GM19328 (cell line): ENCODE measurements at regions not wholly inside any gene's neighbourhood (a gene's known extent, or its start where the extent isn't known, plus 50 kb on each side); places are given as distances from the start of the nearest gene placed in this dataset.

Experiments used
- ATAC-seq: cut with Tn5 transposase; IDR thresholded peaks from one replicate; pipeline ENCODE4 v1.9.1; 2021; ENCODE audit warnings: mild to moderate bottlenecking, moderate library complexity; ENCODE audit not compliant: unreplicated experiment

DNA sequence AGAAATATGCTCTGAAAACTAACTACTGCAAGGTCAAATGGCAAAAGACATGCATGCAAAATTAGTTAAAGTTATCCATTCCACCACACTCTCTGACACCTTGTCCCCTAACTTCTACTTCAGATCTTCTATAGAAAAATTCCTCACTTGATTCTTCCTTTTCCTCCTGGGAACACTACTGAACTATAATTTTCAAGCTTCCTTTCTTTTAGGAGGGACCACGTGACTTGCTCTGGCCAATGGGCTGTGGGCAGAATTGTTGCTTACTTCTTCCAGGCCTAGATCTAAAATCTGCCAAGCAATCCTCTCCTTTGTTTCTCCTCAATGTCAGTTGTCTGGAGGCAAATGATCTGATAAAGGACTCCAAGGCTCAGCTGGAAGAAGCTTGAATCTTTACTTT lies 441.0 kb downstream of the CDK5RAP2 start:
- ATAC-seq: no peak

DNA sequence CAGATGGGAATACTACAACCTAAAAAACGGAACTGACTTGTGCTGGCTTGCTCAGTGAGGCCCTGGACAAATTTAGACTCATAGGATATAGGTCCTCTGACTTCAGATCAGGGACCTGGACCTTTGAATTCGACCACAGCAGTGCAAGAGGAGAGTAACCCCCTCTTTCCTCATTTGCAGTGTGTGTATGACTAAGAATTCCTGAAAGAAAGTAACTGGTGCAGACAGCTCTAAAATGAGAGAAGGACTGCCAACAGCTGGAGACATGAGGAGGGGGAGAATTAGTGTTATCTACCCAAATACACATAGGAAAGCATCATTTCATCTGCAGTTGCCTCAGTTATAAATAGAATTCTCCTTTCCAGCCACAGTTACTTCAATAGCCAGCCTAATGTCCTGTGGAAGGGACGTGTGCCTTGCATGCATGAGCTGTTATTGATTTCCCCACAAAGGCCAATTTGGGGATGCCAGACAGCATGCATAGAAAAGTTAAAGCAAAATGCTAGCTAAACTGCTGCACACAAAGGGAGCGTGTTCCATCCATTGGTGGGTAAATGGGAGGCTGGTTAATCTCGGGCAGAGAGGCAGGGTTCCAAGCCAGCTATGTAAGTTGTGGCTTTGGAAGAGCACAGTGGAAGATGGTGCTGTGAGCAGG lies 442.7 kb downstream of the CDK5RAP2 start:
- no peak for ATAC-seq

GRCh38 chr9:120136696-120137095 lies 443.3 kb downstream of the CDK5RAP2 start:
- ATAC-seq: no peak

DNA sequence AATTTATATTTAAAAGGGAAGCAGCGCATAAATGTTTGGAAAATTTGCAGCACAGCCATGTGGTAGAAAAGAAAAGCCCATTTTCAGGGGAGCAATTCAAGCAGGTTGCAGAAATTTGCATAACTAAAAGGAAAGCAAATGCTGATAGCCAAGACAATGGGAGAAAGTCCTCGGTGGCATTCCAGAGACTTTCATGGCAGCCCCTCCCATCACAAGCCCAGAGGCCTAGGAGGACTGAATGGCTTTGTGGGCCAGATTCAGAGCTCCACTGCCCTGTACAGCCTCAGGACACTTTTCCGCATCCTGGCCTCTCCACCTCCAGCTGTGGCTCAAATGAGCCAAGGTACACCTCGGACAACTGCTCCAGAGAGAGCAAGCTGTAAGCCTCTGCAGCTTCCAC lies 462.9 kb downstream of the CDK5RAP2 start:
- no peak for ATAC-seq

- ATAC-seq: no peak
Observed at GRCh38 chr9:120110520-120110919, 469.4 kb downstream of the CDK5RAP2 start.

DNA sequence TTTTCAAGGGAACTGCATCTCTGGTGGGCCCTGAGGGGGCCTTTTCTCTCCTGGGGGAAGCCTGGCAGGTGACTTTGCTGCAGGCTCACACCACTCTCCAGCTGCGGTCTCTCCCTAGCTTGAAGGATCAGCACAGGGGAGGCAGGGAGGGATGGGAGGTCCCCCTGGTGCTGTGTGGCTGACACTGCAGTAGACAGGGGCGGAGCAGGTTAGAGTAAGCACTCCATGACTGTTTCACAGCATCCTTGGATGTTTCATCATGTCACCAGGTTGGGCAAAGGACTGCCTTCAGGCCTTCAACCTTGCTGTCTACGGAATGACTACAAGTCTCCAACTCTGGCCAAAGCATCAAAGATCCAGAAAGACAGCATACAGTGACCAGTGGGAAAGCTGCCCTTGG lies 470.7 kb downstream of the CDK5RAP2 start:
- no peak for ATAC-seq

- no peak for ATAC-seq
Observed at GRCh38 chr9:120107138-120107537, 472.8 kb downstream of the CDK5RAP2 start.

DNA sequence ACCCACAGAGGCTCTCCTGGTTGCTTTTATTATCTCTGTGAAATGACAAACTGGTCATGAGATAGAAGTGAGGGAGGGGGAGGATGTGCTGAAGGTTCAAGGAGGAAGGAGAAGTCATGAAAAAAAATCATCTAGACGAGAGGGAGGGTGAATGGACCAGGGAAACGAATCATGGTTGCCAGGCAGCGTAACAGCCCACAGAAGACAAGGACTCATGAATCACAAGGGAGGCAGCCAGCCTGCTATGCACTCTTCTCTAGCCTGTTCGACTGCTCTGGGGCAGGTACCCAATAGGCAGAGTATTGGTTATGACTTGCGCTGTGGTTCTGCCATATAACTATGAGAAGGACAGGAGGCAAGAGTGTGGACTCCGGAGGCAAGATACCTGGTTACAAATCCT lies 475.2 kb downstream of the CDK5RAP2 start:
- ATAC-seq: no peak

DNA sequence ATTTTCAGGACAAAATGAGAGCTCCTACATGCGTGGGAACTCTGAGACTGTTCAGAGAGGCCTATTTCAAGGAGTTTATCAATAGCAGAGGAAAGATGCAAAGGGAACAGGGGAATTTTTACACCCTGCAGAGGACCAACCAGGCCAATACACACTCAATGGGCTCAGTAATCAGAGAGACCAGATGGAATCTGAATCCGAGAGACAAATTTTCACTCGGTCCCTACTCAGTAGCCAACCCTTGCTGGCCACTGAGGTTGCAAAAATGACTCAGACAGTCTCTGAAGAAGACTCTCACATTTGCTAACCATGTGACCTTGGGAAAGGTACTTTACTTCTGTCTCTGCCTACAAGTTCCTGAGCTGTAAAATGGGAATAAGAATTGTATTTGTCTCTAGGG lies 479.4 kb downstream of the CDK5RAP2 start:
- no peak for ATAC-seq

DNA sequence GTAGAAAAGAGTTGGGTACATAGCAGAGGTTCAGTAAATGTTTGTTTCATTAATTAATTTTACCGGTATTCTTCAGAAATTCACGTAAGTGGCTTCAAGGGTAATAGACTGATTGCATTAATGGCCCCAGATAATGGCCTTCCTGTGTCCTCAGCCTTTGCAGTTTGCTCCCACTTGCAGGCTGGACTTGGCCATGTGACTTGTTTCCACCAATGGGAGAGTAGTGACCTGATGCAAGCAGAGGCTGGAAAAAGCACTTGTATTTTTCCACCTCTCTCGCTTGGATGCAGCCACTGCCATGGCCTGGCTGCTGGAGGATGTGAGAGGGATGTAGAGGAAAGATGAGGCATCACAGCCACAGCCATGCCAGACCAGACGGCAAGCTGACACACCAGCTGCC lies 480.9 kb downstream of the CDK5RAP2 start:
- no peak for ATAC-seq

DNA sequence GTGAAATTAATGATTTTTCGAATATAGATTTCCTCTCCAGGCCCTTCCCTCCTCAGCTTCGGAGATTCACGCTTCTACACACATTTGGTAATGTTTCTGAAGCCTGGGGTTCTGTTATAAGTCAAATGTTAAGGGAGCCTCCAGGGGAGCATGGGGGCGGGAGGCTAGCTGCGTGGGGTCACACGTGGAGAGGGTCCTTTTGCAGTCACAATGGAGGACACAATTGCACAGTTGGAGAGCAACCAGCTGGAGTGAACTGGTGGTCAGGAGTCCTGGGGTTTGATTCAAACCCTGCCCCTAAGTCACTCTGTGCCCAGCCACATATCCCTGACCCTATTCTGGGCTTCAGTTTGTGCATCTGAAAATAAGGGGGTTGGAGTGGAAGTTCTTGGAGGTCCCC lies 481.4 kb downstream of the CDK5RAP2 start:
- no peak for ATAC-seq

DNA sequence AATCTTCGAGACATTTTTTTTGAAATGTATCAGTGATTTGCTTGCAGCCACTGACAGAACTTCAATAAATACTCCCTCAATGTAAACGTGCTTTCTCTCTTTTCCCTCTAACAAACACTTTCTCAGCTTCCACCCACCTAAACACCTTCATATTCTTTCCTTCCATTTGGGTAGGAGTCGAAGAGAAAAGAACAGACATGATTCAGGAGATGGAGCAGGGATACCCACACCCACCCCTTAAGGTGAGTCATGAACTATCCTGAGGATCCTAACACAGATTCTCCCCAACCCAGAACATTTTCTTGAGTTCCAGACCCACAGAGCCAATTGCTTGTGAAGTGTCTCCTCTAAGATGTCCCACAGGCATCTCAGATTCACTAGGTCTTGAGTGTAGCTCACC lies 488.8 kb downstream of the CDK5RAP2 start:
- no peak for ATAC-seq

- no peak for ATAC-seq
Observed at GRCh38 chr9:120080849-120081248, 499.1 kb downstream of the CDK5RAP2 start.

GRCh38 chr9:120078112-120078511 lies 501.9 kb downstream of the CDK5RAP2 start:
- ATAC-seq: no peak

- no peak for ATAC-seq
Observed at GRCh38 chr9:120071760-120072159, 508.2 kb downstream of the CDK5RAP2 start.

- no peak for ATAC-seq
Observed at GRCh38 chr9:120066315-120066714, 513.7 kb downstream of the CDK5RAP2 start.

- ATAC-seq: no peak
Observed at GRCh38 chr9:120065151-120065550, 514.8 kb downstream of the CDK5RAP2 start.

GRCh38 chr9:120045011-120045410 lies 535.0 kb downstream of the CDK5RAP2 start:
- no peak for ATAC-seq

GRCh38 chr9:120043448-120043847 lies 536.5 kb downstream of the CDK5RAP2 start:
- ATAC-seq: no peak

- no peak for ATAC-seq
Observed at GRCh38 chr9:120040896-120041295, 539.1 kb downstream of the CDK5RAP2 start.

GRCh38 chr9:120038342-120038741 lies 541.6 kb downstream of the CDK5RAP2 start:
- ATAC-seq: no peak

- ATAC-seq: no peak
Observed at GRCh38 chr9:120032639-120033038, 547.3 kb downstream of the CDK5RAP2 start.

DNA sequence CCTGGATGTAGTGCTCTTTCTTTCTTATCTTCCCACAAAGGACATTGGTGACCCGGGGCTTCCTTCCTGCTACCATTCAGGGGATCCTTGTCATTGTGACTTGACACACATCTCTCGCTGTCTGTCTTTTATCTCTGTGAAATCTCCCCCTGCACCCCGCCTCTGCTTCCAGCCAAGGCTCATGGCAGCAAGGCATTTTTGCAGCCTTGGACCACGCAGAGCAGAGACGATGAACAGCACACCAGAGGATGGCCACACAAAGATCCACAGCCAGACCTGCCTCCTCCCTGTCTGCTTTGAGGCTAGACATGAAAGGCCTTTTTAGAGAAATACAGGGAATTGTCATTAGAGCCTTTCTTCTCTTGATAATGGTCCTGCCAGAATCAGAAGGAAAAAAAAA lies 549.1 kb downstream of the CDK5RAP2 start:
- no peak for ATAC-seq
